ENCODE measurements at regions not wholly inside any gene's neighbourhood (a gene's known extent, or its start where the extent isn't known, plus 50 kb on each side); places are given as distances from the start of the nearest gene placed in this dataset.

DNA sequence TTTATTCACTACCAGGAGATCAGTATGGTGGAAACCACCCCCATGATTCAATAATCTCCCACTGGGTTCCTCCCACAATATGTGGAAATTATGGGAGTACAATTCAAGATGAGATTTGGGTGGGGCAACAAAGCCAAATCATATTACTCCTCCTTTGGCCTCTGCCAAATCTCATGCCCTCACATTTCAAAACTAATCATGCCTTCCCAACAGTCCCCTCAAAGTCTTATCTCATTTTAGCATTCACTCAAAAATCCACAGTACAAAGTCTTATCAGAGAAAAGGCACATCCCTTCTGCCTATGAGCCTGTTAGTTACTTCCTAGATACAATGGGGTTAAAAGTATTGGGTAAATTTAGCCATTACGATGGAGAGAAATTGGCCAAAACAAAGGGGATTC, 989.5 kb upstream of the CNTNAP5 start:
- no peaks in the 10 kb centered on the region for H3K36me3 Mint-ChIP-seq
- H3K27me3 Mint-ChIP-seq: no peaks in the 10 kb centered on the region
- H3K27ac Mint-ChIP-seq: no peak overlapping the region
- H3K4me3 Mint-ChIP-seq: no peak overlapping the region
- CTCF ChIA-PET: no interaction called here
- no peaks in the 10 kb centered on the region for H3K4me1 Mint-ChIP-seq
- H3K9me3 Mint-ChIP-seq: peaks cover 12% of the 10 kb centered on the region
- no peak for DNase-seq

DNA sequence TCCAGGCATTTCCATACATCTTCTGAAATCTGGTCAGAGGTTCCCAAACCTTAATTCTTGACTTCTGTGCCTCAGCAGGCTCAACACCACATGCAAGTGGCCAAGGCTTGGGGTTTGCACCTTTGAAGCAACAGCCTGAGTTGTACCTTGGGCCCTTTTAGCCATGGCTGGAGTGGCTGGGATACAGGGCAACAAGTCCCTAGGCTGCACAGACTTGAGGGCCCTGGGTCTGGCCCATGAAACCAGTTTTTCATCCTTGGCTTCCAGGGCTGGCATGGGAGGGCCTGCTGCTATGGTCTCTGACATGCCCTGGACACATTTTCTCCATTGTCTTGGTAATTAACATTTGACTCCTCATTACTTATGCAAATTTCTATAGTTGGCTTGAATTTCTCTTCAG, 988.8 kb upstream of the CNTNAP5 start:
- DNase-seq: no peak
- Mint-ChIP-seq H3K27me3 (no peaks in the 10 kb centered on the region), H3K4me1 (no peaks in the 10 kb centered on the region), H3K36me3 (no peaks in the 10 kb centered on the region), H3K27ac (no peak overlapping the region), H3K4me3 (no peak overlapping the region), H3K9me3 (peaks cover 14% of the 10 kb centered on the region)
- CTCF ChIA-PET: no interaction called here

DNA sequence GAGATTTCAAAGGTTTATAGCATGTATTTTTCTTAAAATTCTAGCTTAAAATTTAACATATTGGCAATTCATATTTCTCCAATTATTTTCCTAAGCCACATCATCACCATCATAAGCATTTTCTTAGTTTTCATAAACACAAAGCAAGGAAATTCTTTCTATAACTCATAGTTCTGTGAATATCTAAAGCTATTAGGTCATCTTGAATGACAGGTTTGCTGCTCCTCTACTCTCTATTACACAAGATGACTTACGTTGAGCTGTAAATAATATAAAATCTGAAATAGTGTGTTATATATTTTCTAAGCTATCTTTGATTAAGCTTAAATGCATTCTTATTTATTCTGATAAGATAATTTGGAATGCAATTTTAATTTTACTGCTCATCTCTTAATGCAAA, 984.6 kb upstream of the CNTNAP5 start:
- H3K36me3 Mint-ChIP-seq: no peaks in the 10 kb centered on the region
- no peak overlapping the region for H3K4me3 Mint-ChIP-seq
- DNase-seq: no peak
- peaks cover 7% of the 10 kb centered on the region for H3K9me3 Mint-ChIP-seq
- CTCF ChIA-PET: no interaction called here
- no peak overlapping the region for H3K27ac Mint-ChIP-seq
- H3K4me1 Mint-ChIP-seq: no peaks in the 10 kb centered on the region
- H3K27me3 Mint-ChIP-seq: no peaks in the 10 kb centered on the region

DNA sequence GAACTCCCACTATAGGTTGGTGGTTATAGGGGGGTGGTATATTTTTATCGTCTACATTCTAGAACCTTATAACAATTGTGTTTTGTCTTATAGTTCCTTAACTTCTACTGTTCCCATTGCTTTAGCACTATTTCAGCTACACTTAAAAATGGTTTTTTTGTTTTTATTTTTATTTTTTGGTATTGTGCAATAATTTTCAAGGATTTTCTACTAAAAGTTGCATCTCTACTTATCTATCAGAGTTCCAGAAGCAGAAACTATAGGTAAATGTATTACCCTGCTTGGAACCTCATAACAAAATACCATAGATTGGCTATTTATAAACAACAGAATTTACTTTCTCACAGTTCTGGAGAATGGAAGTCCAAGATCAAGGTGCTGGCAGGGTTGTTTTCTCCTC, 981.6 kb upstream of the CNTNAP5 start:
- peaks cover 2% of the 10 kb centered on the region for H3K9me3 Mint-ChIP-seq
- CTCF ChIA-PET: no interaction called here
- no peak overlapping the region for H3K27ac Mint-ChIP-seq
- no peak for DNase-seq
- H3K4me1 Mint-ChIP-seq: no peaks in the 10 kb centered on the region
- no peak overlapping the region for H3K4me3 Mint-ChIP-seq
- no peaks in the 10 kb centered on the region for H3K36me3 Mint-ChIP-seq
- no peaks in the 10 kb centered on the region for H3K27me3 Mint-ChIP-seq

DNA sequence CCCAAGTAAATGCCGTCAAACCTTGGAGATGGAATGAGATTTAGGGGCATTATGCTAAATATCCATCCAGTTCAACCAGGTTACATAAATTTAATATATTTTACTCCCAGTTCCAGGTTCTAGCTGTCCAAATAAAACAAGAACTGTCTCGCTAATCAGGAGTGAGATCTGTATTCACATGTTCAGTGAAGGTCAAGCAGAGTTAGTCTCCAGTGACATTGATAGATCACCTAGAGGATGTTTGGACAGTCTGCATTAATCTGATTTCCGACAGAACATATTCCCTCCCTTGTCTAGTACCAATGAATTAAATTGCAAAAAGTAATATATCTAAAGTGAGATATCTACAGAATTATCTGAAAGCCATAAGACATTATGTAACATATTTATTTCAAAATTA, 979.4 kb upstream of the CNTNAP5 start:
- H3K27me3 Mint-ChIP-seq: no peaks in the 10 kb centered on the region
- H3K36me3 Mint-ChIP-seq: no peaks in the 10 kb centered on the region
- H3K9me3 Mint-ChIP-seq: peaks cover 2% of the 10 kb centered on the region
- CTCF ChIA-PET: no interaction called here
- no peak overlapping the region for H3K27ac Mint-ChIP-seq
- DNase-seq: no peak
- H3K4me1 Mint-ChIP-seq: no peaks in the 10 kb centered on the region
- H3K4me3 Mint-ChIP-seq: no peak overlapping the region

DNA sequence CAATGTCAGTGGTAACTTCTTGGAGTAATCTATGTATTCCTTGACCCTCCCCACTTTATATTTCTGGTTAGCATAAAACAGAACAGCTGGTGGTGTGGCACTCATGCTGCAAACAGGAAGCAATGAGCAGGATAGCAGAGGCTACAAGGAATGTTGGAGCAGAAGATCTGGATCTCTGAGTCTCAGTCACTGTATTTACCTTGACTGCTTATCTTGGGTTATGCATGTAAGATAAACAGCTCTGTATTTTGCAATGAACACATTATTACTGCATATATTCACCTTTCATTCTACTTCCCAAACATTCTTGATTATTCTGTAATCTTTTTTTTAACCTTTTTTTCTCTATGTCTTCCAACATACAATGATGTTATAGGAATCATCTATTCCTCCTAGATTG, 977.9 kb upstream of the CNTNAP5 start:
- no peak for DNase-seq
- CTCF ChIA-PET: no interaction called here
- H3K27ac Mint-ChIP-seq: no peak overlapping the region
- H3K4me3 Mint-ChIP-seq: no peak overlapping the region
- no peaks in the 10 kb centered on the region for H3K27me3 Mint-ChIP-seq
- no peaks in the 10 kb centered on the region for H3K36me3 Mint-ChIP-seq
- H3K9me3 Mint-ChIP-seq: peaks cover 1% of the 10 kb centered on the region
- H3K4me1 Mint-ChIP-seq: no peaks in the 10 kb centered on the region

DNA sequence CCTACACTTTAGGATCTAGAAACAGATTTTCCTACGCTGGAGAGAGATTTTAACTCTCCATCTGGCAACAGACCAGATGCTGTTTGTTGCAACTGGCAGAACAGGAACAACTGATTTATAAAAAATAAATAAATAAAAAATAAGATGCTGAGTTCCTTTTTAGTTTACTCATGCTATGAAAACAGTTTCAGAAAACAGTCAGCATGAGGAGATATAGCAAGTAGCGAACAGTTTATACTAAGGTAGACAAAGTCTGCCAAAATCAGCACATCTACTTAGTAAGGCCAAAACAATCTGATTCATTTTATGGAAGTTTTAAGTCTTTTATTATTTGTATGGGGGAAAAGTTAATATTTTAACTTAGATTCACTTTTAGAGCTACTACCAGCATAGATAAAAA, 974.0 kb upstream of the CNTNAP5 start:
- H3K9me3 Mint-ChIP-seq: peaks cover 7% of the 10 kb centered on the region
- no peak overlapping the region for H3K4me3 Mint-ChIP-seq
- no peaks in the 10 kb centered on the region for H3K4me1 Mint-ChIP-seq
- no peaks in the 10 kb centered on the region for H3K36me3 Mint-ChIP-seq
- CTCF ChIA-PET: no interaction called here
- H3K27ac Mint-ChIP-seq: no peak overlapping the region
- no peaks in the 10 kb centered on the region for H3K27me3 Mint-ChIP-seq
- no peak for DNase-seq

DNA sequence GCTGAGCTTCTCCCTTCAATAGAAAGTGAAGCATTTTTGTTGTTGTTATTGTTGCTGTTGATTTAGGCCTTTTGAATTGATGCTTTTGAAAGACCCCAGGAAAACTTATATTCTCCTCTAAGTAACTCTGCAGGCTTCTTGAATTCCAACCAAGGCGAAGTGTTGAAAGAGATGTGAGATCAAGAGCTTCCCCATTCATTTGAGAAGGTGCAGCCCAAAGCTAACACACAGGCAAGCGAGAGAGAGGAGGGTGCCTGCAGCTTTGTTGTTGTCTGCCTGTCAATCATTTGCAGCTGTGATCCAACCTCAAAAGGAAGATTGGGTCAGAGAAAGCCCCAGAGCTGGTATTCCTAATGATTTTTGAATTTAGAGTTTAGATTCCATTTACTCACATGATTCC, 963.6 kb upstream of the CNTNAP5 start:
- H3K4me1 Mint-ChIP-seq: no peaks in the 10 kb centered on the region
- no peak for DNase-seq
- no peak overlapping the region for H3K27ac Mint-ChIP-seq
- CTCF ChIA-PET: no interaction called here
- peaks cover 7% of the 10 kb centered on the region for H3K9me3 Mint-ChIP-seq
- H3K27me3 Mint-ChIP-seq: no peaks in the 10 kb centered on the region
- H3K4me3 Mint-ChIP-seq: no peak overlapping the region
- H3K36me3 Mint-ChIP-seq: no peaks in the 10 kb centered on the region

DNA sequence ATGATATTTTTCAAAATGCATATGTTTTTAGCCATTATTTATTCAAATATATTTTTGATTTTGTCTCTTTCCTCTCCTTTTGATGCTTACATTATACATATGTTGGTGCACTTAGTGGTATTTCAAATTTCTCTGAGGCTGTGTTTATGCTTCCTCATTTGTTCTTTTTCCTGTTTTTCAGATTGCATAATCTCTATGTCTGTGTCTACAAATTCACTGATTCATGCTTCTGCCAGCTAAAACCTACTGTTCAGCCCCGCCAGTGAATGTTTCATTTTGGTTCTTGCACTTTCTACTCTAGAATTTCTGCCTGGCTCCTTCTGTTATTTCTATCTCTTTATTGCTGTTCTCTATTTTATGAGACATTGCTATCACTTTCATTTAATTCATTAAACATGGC, 951.7 kb upstream of the CNTNAP5 start:
- no peaks in the 10 kb centered on the region for H3K27me3 Mint-ChIP-seq
- CTCF ChIA-PET: no interaction called here
- no peak for DNase-seq
- H3K27ac Mint-ChIP-seq: no peak overlapping the region
- peaks cover 12% of the 10 kb centered on the region for H3K9me3 Mint-ChIP-seq
- no peaks in the 10 kb centered on the region for H3K36me3 Mint-ChIP-seq
- H3K4me3 Mint-ChIP-seq: no peak overlapping the region
- no peaks in the 10 kb centered on the region for H3K4me1 Mint-ChIP-seq

DNA sequence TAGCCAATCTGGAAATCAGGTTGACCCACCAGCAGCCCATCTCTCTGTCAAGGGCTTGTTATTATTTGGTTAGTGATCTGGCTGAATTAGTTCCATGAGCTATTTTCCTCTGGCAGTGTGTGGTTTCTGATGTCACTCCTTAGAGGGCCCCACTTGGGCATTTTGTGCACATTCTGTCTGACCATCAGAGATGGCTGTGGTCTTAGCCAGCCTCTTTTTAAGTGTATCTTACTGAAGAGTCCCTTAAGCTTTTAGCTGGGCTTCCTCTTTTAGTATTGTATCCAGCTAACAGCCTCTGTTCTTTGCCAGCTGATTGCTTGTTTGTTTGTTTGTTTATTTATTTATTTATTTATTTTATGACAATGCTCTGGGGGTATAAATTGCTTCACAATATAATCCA, 951.1 kb upstream of the CNTNAP5 start:
- CTCF ChIA-PET: no interaction called here
- H3K27ac Mint-ChIP-seq: no peak overlapping the region
- peaks cover 12% of the 10 kb centered on the region for H3K9me3 Mint-ChIP-seq
- DNase-seq: no peak
- H3K36me3 Mint-ChIP-seq: no peaks in the 10 kb centered on the region
- H3K4me3 Mint-ChIP-seq: no peak overlapping the region
- H3K27me3 Mint-ChIP-seq: no peaks in the 10 kb centered on the region
- no peaks in the 10 kb centered on the region for H3K4me1 Mint-ChIP-seq

DNA sequence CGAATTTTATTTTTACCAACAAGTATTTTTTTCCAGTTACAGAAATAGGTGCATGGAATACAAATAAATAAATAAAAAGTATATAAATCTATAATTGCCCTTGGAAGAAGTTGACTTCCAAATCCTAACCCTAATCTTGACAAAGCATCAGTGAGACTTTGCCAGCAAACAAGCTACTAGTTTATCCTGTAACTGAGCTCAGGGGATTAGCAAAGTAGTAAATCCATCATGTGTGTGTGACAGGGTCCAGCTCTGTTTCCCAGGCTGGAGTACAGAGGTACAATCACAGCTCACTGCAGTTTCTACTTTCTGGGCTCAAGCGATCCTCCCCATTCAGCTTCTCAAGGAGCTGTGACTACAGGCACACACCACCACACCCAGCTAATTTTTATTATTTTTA, 948.0 kb upstream of the CNTNAP5 start:
- no peak for DNase-seq
- H3K36me3 Mint-ChIP-seq: no peaks in the 10 kb centered on the region
- peaks cover 15% of the 10 kb centered on the region for H3K9me3 Mint-ChIP-seq
- no peaks in the 10 kb centered on the region for H3K27me3 Mint-ChIP-seq
- no peak overlapping the region for H3K27ac Mint-ChIP-seq
- CTCF ChIA-PET: no interaction called here
- H3K4me1 Mint-ChIP-seq: no peaks in the 10 kb centered on the region
- H3K4me3 Mint-ChIP-seq: no peak overlapping the region

DNA sequence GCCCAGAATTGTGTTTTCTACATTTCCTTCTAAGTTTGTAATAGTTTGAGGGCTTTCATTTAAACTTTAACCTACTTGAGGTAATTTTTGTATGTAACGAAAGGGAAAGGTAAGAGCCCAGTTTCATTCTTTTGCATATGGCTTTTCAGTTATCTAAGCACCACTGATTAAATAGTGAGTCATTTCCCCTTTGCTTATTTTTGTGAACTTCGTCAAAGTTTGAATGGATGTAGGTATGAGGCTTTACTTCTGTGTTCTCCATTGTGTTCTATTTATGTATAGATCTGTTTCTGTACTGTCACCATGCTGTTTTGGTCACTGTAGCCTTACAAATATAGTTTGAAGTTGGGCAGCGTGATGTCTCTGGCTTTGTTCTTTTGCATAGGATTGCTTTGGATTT, 944.8 kb upstream of the CNTNAP5 start:
- DNase-seq: no peak
- Mint-ChIP-seq H3K27ac (no peak overlapping the region), H3K36me3 (no peaks in the 10 kb centered on the region), H3K27me3 (no peaks in the 10 kb centered on the region), H3K9me3 (peaks cover 7% of the 10 kb centered on the region), H3K4me1 (no peaks in the 10 kb centered on the region), H3K4me3 (no peak overlapping the region)
- CTCF ChIA-PET: no interaction called here

DNA sequence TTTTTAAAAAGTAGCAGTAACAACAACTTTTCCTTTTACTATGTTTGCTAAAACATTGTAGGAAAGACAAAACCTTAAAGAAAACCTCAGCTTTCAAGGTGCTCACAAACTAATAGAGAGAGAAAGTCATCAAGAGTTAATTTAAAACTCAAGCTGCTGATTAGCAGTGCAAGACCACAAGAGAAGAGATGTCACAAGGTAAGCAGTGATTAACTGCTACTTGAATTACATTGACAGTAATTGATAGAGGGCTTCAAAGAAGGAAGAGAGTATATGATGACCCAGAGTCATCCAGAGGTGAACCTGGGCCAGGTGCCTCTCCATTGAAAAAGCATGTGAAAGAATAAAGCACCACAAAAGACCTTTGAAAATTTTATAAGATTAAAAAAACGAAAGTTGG, 939.6 kb upstream of the CNTNAP5 start:
- H3K27ac Mint-ChIP-seq: no peak overlapping the region
- DNase-seq: no peak
- H3K36me3 Mint-ChIP-seq: no peaks in the 10 kb centered on the region
- no peak overlapping the region for H3K4me3 Mint-ChIP-seq
- CTCF ChIA-PET: no interaction called here
- no peaks in the 10 kb centered on the region for H3K27me3 Mint-ChIP-seq
- H3K9me3 Mint-ChIP-seq: no peaks in the 10 kb centered on the region
- no peaks in the 10 kb centered on the region for H3K4me1 Mint-ChIP-seq

DNA sequence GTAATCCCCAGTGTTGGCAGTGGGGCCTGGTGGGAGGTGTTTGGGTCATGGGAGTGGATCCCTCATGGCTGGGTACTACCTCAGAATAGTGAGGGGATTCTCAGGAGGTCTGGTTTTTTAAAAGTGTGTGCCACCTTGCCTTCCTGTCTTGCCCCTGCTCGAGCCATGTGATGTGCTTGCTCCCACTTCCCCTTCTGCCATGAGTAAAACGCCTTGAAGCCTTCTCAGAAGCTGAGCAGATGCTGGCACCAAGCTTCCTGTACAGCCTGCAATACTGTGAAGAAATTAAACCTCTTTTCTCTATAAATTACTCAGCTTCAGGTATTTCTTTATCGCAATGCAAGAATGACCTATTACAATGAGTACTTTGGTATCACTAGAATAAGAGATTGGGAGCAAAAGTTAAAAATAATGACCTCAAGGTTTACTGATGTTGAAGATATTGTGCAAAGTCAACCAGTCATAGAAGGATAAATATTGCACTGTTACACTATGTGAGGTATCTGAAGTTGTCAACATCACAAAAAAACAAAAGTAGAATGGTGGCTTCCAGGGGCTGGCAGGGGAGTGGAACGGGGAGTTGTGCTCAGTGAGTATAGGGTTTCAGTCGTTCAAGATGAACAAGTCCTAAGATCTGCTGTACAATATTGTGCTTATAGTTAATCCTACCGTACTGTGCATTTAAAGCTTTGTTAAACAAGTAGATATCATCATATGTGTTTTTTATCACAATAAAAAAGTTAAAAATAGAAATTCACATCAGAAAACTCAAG, 938.3 kb upstream of the CNTNAP5 start:
- no peak overlapping the region for H3K27ac Mint-ChIP-seq
- DNase-seq: no peak
- no peak overlapping the region for H3K4me3 Mint-ChIP-seq
- CTCF ChIA-PET: no interaction called here
- no peaks in the 10 kb centered on the region for H3K36me3 Mint-ChIP-seq
- H3K27me3 Mint-ChIP-seq: no peaks in the 10 kb centered on the region
- no peaks in the 10 kb centered on the region for H3K4me1 Mint-ChIP-seq
- no peaks in the 10 kb centered on the region for H3K9me3 Mint-ChIP-seq

DNA sequence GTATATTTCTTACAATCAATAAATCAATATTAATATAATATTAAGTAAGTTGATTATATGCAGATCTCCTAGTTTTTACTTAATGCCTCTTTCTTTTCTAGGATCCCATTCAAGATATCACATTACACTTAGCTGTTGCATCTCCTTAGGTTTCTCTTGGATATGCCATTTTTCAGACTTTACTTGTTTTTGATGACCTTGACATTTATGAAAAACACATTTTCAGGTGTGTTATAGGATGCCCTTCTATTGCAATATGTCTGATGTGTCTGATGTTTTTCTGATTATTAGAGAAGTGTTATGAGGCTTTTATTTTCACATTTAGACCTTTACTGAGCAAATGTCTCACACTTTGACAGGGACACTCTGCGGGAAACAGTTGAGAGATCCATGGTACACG, 933.6 kb upstream of the CNTNAP5 start:
- no peak overlapping the region for H3K27ac Mint-ChIP-seq
- CTCF ChIA-PET: no interaction called here

DNA sequence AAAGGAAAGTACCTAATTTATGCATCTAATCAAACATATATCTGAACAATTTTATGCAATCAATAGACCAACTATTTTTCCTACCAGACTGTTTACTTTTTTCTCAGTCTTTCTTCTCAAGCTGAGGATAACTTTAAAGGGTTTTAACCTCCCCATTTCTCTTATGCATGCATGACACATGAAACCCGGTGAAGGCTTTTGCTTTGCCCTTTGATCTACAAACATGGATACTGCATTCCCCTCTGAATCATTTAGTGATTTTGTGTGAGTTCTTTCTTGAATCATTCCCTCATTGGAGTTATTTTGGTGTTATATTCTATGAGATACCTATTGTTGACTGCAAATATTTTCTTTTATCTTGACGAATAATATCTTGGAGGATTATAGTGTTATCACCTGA, 931.9 kb upstream of the CNTNAP5 start:
- no peaks in the 10 kb centered on the region for H3K4me1 Mint-ChIP-seq
- H3K9me3 Mint-ChIP-seq: peaks cover 10% of the 10 kb centered on the region
- CTCF ChIA-PET: no interaction called here
- no peaks in the 10 kb centered on the region for H3K27me3 Mint-ChIP-seq
- no peak overlapping the region for H3K4me3 Mint-ChIP-seq
- no peak overlapping the region for H3K27ac Mint-ChIP-seq
- no peaks in the 10 kb centered on the region for H3K36me3 Mint-ChIP-seq
- no peak for DNase-seq

More for the DNA sequence above, 933.6 kb upstream of the CNTNAP5 start:
- Mint-ChIP-seq H3K9me3 (peaks cover 9% of the 10 kb centered on the region), H3K4me3 (no peak overlapping the region), H3K36me3 (no peaks in the 10 kb centered on the region), H3K4me1 (no peaks in the 10 kb centered on the region), H3K27me3 (no peaks in the 10 kb centered on the region)
- DNase-seq: no peak

Measured in activated naive CD4-positive, alpha-beta T cell treated with anti-CD3 and anti-CD28 coated beads, Interleukin-2, amount 10 ng/mL, durations not matched to agents 7 days and 5 days (primary cell).